HL-60 (cell line): ENCODE measurements at regions not wholly inside any gene's neighbourhood (a gene's known extent, or its start where the extent isn't known, plus 50 kb on each side); places are given as distances from the start of the nearest gene placed in this dataset.

ENCODE experiments used
- DNase-seq, 2 experiments: peaks; one replicate each; pipeline ENCODE4 v3.0.0-alpha.2; 2010 to 2020; ENCODE audit warnings: low read depth in 1 of 2, low spot score in 1 of 2
- H3K27ac ChIP-seq: fragments of 250-450 bp; sonication (Bioruptor Pico); replicated peaks from 2 replicates; pipeline ENCODE4 v1.5.1; 2020; ENCODE audit warnings: mild to moderate bottlenecking, moderate library complexity
- H3K27me3 ChIP-seq: fragments of 250-450 bp; sonication (Bioruptor Pico); 2 replicates; pipeline ENCODE4 v1.5.1; 2021; ENCODE audit warnings: mild to moderate bottlenecking, moderate library complexity; ENCODE audit not compliant: insufficient read depth, poor library complexity, severe bottlenecking
- H3K4me3 ChIP-seq: replicated peaks from 2 replicates; pipeline ENCODE4 v1.5.1; 2011; ENCODE audit warnings: mild to moderate bottlenecking, control low read depth, low read length; ENCODE audit not compliant: insufficient read depth
- GABPA ChIP-seq: IDR thresholded peaks from 2 replicates; pipeline ENCODE4 v1.6.1; 2012; ENCODE audit warnings: low read depth
- POLR2AphosphoS5 ChIP-seq: IDR thresholded peaks from 2 replicates; pipeline ENCODE4 v1.6.1; 2012; ENCODE audit warnings: low read depth
- SPI1 ChIP-seq: IDR thresholded peaks from 2 replicates; pipeline ENCODE4 v1.6.1; 2012; ENCODE audit warnings: low read depth, mild to moderate bottlenecking, borderline replicate concordance
- TF ChIP-seq, protein P1 (sequence below): IDR thresholded peaks from one replicate; pipeline ENCODE4 v1.5.1; 2011; ENCODE audit warnings: low read length, control low read depth, inconsistent platforms; ENCODE audit not compliant: insufficient read depth
- TF ChIP-seq, protein P2 (sequence below): IDR thresholded peaks from 2 replicates; pipeline ENCODE4 v1.6.1; 2012; ENCODE audit warnings: low read depth; ENCODE audit not compliant: insufficient replicate concordance

DNA sequence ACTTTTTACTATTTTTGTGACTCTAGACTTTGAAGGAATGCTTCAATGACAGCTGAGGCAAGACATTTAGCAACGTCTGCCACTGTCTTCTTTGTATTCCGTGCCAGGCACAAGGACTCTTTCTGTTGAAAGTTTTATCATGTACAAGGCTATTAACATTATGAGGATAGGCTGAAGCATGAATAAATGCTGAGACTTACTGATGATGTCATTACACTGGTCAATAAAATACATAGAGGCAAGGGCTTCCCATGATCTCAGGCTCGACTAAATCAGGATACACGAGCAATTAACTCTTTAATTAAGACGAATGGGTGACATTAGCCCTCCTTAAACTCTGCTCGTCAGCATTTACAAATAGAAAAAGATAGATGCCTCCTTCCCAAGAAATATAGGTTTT is 1393.3 kb upstream of the WWC1 start:
- Histone ChIP-seq H3K27me3 (no peaks in the 10 kb centered on the region), H3K4me3 (no peak overlapping the region), H3K27ac (no peak overlapping the region)
- no peak for DNase-seq
- no peak for TF ChIP-seq GABPA
- TF ChIP-seq, protein P1, sequence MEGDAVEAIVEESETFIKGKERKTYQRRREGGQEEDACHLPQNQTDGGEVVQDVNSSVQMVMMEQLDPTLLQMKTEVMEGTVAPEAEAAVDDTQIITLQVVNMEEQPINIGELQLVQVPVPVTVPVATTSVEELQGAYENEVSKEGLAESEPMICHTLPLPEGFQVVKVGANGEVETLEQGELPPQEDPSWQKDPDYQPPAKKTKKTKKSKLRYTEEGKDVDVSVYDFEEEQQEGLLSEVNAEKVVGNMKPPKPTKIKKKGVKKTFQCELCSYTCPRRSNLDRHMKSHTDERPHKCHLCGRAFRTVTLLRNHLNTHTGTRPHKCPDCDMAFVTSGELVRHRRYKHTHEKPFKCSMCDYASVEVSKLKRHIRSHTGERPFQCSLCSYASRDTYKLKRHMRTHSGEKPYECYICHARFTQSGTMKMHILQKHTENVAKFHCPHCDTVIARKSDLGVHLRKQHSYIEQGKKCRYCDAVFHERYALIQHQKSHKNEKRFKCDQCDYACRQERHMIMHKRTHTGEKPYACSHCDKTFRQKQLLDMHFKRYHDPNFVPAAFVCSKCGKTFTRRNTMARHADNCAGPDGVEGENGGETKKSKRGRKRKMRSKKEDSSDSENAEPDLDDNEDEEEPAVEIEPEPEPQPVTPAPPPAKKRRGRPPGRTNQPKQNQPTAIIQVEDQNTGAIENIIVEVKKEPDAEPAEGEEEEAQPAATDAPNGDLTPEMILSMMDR: no peak
- no peak for TF ChIP-seq POLR2AphosphoS5
- TF ChIP-seq SPI1: no peak
- TF ChIP-seq, protein P2, sequence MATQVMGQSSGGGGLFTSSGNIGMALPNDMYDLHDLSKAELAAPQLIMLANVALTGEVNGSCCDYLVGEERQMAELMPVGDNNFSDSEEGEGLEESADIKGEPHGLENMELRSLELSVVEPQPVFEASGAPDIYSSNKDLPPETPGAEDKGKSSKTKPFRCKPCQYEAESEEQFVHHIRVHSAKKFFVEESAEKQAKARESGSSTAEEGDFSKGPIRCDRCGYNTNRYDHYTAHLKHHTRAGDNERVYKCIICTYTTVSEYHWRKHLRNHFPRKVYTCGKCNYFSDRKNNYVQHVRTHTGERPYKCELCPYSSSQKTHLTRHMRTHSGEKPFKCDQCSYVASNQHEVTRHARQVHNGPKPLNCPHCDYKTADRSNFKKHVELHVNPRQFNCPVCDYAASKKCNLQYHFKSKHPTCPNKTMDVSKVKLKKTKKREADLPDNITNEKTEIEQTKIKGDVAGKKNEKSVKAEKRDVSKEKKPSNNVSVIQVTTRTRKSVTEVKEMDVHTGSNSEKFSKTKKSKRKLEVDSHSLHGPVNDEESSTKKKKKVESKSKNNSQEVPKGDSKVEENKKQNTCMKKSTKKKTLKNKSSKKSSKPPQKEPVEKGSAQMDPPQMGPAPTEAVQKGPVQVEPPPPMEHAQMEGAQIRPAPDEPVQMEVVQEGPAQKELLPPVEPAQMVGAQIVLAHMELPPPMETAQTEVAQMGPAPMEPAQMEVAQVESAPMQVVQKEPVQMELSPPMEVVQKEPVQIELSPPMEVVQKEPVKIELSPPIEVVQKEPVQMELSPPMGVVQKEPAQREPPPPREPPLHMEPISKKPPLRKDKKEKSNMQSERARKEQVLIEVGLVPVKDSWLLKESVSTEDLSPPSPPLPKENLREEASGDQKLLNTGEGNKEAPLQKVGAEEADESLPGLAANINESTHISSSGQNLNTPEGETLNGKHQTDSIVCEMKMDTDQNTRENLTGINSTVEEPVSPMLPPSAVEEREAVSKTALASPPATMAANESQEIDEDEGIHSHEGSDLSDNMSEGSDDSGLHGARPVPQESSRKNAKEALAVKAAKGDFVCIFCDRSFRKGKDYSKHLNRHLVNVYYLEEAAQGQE: no peak

DNA sequence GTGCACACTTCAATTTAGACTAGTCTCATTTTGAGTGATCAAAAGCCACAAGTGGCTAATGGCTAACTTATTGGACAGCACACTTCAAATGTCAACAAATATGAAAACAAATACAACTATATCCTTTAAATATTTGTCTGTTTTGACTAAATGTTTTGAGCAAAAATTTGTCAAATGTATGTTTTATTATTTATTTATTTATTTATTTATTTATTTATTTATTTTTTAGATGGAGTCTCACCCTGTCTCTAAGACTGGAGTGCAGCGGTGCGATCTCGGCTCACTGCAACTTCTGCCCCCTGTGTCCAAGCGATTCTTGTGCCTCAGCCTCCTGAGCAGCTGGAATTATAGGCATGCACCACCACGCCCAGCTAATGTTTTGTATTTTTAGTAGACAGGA is 1392.1 kb upstream of the WWC1 start:
- no peak overlapping the region for H3K4me3 ChIP-seq
- H3K27ac ChIP-seq: no peak overlapping the region
- DNase-seq: no peak
- no peaks in the 10 kb centered on the region for H3K27me3 ChIP-seq
- TF ChIP-seq GABPA: no peak

DNA sequence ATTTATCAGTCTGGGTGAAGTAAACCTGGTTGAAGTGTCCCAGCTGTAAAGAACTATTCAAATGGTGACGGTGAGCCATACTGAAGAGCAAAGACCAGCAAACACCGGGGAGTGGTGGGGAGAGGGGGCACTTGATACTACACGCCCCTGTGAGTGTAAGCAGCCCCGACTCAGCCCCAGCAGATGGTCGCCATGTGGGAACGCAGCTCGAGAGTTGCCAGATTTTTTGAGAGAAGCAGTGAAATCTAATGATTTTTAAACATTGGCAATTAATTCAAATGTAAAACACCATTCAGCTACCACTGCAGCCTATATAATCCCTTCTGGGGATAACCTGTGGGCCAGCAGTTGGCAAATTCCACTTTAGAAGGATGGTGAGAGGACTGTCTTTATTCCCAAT is 1386.9 kb upstream of the WWC1 start:
- H3K27ac ChIP-seq: no peak overlapping the region

DNA sequence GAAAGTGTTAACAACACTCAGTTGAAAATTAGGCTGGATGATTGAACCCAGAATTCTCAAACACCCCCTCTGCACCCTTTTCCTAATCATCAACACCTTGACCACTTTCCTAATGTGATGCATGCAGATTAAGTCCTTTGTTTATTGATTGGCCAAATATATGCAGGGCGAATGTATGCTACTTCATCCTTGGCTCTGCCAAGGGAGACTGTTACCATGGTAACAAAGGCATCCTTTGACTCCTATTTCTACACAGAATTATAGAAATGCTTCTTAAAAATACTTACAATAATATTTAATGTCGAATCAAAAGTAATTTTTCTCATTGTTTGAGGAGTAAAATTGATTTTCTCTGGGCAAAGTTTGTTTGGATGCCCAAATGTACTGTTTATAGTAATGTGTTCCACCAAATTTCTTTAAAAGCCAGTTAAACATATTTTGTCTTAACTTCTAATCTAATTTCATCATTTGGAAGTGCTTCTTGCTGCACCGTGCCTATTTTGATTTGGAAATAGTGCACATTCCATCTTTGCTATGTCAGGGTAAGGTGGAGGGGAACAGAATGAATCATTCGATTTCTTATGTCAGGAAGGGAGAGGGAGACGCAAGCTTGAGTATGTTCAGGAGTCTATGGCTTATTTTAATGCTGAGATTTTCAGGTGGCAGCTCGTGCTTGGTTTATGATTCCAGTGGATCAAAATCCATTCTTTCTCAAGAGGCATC is 1384.3 kb upstream of the WWC1 start:
- H3K27ac ChIP-seq: no peak overlapping the region
- no peak for DNase-seq
- no peaks in the 10 kb centered on the region for H3K27me3 ChIP-seq
- no peak for TF ChIP-seq POLR2AphosphoS5
- TF ChIP-seq, protein P2: no peak
- TF ChIP-seq, protein P1: no peak
- no peak for TF ChIP-seq GABPA
- TF ChIP-seq SPI1: no peak
- no peak overlapping the region for H3K4me3 ChIP-seq

More for the DNA sequence above, 1386.9 kb upstream of the WWC1 start:
- no peak for DNase-seq
- no peak overlapping the region for H3K4me3 ChIP-seq
- no peaks in the 10 kb centered on the region for H3K27me3 ChIP-seq
- TF ChIP-seq, protein P2: no peak
- TF ChIP-seq SPI1: no peak
- TF ChIP-seq, protein P1: no peak
- TF ChIP-seq POLR2AphosphoS5: no peak
- TF ChIP-seq GABPA: no peak
